ENCODE measurements at regions not wholly inside any gene's neighbourhood (a gene's known extent, or its start where the extent isn't known, plus 50 kb on each side); places are given as distances from the start of the nearest gene placed in this dataset.
"Not testable (repeated sequence)": the region's sequence is repeated elsewhere in the genome, so short reads cannot be mapped to it uniquely, and the experiment has no call there.

DNA sequence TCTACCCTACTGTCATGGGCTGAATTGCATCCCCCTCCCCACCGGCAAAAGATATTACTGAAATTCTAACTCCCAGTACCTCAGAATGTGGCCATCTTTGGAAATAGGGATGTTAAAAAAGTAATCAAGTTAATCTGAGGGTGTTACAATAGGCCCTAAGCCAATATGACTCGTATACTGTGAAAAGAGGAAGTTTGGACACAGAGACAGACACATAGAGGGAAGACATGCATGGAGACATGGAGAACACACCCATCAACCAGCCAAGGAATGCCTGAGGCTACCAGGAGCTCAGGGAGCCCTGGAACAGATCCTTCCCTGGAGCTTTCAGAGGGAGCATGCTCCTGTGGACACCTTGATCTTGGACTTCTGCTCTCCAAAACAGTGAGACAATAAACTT is 138.2 kb upstream of the ADO start:
- DNase-seq, result no peak

DNA sequence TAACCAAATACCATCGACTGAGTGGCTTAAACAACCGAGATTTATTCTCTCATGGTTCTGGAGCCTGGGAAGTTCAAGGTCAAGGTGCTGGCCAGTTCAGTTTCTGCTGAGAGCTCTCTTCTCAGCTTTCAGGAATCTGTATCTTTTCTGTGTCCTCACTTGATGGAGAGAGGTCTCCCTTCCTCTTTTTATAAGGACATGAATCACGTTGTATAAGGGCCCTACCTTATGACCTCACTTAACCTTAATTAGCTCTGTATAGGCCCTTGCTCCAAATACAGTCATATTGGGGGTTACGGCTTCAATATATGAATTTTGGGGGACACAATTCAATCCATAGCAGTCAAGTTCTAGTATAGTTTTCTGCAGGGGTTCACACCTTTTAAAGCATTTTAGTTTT is 135.2 kb upstream of the ADO start:
- DNase-seq, result no peak

DNA sequence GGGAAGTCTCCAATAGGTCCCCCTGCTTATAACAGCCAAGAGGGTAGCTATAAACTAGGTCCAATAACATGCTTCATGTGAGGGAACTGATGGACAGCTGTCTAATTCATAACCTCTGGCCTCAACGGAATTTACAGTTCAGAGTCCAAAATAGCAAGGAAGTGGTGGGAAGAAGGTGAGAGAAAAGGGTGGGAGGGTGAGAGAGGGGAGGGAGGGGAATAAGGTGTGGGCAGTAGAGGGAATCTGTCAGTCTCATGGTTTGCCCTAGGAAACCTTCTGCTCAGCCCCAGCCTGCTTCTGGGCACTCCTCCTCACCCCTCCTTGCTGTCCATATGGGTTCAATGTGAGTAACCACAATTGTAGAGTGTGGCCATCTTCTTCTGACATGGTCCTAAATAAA is 133.4 kb upstream of the ADO start:
- no peak for DNase-seq

DNA sequence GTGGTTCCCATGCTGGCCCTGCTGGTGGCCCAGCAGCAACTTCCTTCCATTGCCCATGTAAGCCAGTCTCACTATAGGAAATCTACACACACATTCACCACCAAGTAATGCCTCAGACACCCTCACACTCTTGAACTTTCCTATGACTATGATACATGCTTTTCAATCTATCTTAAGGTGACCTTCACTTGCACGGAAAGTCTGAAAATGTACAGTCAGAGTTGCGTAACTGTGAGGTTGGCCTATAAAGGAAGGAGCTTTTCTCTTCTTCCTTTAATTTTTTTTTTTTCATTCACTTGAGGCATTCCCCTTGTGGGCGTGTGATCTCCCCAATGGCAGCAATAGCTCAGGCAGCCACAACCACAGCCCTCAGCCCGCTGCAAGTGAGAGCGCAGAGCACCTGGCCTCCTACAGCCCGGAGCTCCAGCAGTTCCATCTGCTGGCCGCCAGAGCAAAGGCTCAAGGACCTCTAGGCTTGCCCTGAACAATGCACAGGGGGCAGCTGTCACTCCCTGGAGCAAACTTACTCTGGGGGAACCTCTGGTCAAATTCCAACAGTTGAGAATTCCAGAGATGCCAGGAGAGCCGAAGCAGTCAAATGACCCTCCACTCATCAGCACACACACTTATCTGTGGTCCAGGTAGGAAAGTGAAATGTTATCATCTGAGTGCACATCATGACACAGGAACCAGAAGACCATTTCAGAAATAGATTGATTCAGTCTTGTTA is 123.1 kb upstream of the ADO start:
- peak; percentile 73 to 83 for DNase-seq

DNA sequence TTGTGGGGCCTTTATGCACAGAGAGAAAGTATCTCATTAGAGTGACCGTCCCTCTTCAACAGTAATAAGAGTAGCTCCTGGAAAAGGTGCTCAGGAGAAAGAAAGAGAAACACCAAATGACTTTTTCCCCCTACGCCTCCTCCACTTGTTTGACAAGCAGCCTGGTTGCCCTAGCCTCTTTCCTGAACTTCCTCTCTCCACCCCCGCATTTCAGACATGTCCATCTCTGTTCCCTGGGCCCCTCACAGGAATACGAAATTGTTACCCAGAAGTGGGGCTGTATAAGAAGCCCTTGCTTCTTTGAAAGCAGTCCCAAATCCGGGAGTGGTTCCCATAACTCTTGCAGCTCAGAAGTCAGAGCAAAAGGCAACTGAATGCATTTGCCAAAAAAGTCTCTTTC is 119.6 kb upstream of the ADO start:
- DNase-seq, result no peak

DNA sequence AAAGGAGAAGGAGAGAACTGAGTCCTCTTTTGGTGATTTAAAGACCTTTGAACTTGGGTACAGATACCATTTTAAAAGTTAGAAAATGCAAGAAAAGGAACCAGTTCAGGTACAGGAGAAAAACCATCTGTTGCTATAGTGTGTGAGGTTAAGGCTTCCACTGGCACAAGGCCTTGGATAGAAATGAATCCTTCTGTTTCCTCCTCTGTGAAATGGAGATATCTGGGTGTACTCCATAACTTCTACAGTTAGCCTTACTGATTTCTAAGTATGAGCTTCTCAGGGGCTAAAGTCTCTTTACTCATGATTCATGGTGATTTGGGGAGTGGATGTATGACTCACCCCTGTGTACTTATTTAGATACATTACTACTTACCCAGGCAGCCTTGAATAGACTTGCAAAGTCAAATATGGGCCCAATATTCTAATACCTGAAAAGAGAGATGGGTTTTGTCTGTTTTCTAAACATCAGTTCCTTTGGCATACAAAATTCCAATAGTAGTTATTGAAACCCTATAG is 117.2 kb upstream of the ADO start:
- DNase-seq, result no peak

DNA sequence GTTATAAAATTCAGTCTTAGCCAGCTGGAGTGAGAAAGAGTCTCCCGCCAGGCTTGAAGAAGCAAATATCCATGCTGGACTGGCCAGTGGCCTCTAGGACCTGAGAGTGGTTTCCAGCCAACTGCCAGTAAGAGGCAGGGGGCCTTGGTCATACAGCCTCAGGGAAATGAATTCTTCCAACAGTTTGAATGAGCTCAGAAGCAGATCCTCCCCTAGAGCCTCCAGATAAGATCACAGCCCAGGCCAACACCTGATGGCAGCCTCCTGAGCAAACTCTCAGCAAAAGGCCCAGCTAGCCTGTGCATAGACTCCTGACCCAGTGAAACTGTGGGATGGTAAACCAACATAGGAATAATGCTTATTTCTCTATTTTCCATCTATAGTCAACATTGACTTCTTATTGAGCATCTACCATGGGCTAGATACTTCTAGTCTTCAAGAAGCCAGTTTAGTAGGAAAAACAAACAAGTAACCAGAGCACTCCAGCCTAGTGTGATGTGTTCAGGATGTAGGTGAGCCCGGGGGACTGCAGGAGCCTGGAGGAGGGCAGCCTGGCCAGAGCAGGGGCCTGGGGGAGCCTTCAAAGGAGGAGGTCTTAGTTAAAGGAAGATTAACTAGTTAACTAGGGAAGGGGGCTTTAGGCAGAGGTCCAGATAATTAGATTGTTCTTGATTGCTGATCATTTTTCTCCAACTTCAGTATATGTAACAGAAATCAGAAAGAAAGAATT is 115.4 kb upstream of the ADO start:
- DNase-seq, result no peak

DNA sequence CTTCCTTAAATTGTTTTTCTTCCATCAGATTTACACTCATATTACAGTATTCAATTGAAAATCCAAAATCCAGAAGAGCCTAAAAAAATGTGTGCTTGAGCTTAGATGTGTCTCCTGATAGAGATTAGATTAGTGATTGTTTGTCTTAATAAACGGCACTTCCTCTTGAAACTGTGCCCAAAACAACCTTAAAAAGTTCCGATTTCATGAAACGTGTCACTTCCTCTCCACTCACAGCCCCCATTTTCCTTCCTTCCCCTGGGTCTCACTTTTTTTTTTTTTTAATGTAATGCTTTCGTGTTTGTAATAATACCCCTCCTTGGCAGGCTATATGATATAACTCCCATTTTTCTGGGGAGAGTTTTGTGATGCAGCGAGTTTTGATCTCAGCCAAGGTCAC is 114.8 kb upstream of the ADO start:
- no peak for DNase-seq

DNA sequence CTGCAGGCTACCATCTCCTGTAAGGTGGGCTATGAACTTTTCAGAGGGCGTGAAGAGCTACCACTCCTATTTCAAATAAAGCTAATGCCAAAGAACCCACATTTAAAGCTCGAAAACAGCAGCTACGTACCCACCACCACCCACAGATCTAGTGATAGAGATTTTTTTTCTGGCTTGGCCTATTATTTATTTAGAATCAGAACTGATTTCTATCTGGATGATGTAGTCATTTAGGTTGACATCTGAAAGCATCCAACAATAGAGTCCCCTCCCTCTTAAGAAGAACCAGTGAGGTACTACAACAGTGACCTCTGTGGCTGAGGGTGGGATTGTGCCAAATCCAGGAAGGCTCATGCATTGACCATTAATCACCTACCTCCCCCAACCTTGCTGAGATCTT is 113.8 kb upstream of the ADO start:
- no peak for DNase-seq

DNA sequence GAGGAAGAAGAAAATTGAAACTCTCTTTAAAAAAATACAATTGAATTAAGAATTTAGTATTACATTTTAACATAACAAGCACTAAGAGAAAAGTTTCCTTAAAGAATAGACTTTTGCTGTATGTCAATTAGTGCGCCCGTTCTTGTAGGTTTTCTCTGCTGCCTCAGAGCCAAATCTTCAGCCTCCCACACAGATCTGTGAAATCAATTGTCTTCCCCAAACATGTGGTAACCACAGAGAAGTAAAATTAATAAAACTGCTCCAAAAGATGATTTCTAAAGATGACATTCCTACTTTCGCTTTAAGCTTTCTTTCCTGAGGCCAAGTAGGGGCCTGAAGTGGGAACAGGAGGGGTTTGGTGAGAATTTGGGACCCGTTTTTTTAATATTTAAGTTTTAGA is 113.2 kb upstream of the ADO start:
- no peak for DNase-seq

DNA sequence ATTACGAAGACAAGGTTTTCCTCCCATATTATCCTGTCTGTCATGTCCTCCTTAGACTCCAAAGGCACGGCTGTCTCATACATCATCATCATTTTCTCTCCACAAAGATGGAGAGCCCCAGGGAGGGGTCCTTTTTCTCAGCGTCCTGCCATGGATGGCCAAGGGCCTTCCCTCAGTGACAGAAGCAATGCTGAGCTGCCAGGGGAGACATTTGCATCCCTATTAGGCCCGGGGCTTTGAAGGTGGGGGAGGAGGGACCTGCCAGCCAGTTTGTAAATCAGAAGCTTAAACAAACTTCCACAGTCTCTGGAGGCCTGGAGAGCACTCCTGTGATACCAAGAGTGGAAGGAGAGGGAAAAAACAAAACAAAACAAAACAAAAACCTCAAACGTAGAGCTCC is 112.4 kb upstream of the ADO start:
- no peak for DNase-seq

DNA sequence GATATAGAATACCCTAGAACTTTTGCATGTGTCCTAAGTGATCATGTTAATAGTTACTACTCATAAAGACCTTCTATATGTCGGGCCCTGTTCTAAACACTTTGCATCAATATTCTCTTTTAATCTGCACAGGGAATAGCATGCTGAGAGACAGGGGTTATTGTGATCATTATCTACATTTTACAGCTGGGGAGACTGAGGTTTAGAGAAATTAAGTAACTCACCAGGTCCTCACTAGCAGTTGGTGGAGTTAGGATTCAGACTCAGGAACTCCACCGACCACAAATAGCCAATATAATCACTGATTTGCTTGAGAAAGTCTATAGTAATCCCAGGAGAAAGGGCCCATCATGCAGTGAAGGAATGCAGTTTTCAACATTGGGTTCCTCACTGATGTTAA is 111.2 kb upstream of the ADO start:
- no peak for DNase-seq

DNA sequence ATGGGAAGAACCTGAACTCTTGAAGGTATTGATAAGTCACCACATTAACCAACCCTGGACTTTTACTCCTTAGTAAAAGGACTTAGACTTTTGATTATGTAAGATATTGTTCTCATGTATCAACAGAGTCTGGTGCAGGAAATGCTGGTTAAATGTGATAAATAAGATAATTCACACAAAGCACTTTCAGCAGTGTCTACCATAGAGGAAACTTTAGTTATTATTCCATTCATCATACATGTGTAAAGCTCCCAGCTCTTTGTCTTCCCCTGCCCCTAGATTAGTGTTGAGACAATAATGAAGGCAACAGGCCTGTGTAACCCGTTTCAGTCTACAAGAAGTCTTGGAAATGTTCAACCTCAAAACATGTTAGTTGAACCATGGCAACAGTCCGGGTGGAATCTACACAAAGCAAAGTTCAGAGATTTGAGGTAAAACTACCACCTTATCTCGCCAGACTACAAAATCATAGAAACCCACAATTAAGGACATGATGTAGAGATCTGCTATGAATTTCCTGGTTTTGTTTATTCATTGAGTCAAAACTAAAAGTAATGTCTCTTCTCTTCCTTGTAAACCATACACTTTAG is 109.9 kb upstream of the ADO start:
- DNase-seq, result no peak

DNA sequence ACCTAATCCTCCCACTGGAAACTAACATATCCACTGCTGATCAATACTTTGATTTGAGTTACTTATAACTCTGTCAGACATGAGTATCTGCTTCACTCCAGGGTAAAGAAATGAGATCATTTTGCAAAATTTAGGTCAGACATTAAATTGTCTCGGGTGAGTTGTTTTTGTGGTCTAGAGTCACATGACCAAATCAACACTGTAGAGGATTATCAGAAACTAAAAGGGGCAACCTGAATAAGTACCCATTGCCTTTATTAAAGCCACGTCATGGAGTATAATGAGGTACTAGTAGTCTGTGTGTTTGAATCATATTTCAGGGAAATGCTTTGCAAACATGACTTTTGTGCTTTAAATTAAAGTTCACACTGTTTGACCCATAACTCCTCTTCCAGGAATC is 107.7 kb upstream of the ADO start:
- no peak for DNase-seq

DNA sequence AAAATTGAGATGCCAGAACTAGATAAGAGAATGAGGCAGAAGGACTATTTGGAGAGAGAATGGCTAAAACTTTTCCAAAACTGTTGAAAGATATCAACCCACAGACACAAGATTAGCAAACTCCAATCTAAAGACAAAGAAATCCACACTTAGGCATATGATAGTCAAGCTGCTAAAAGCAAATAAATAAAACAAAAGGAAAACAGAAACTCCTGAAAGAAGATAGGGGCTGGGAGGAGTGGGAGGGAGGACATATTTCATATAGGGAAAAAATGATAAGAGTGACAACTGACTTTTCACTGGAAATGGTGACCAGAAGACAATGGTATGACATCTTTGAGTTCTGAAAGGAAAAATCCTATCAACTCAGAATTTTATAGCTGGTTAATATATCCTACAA is 105.4 kb upstream of the ADO start:
- no peak for DNase-seq

DNA sequence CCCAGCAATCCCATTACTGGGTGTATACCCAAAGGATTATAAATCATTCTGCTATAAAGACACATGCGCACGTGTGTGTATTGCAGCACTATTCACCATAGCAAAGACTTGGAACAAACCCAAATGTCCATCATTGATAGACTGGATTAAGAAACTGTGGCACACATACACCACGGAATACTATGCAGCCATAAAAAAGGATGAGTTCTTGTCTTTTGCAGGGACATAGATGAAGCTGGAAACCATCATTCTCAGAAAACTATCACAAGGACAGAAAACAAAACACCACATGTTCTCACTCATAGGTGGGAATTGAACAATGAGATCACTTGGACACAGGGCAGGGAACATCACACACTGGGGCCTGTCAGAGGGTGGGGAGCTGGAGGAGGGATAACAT is 100.4 kb upstream of the ADO start:
- not testable (repeated sequence) for DNase-seq

DNA sequence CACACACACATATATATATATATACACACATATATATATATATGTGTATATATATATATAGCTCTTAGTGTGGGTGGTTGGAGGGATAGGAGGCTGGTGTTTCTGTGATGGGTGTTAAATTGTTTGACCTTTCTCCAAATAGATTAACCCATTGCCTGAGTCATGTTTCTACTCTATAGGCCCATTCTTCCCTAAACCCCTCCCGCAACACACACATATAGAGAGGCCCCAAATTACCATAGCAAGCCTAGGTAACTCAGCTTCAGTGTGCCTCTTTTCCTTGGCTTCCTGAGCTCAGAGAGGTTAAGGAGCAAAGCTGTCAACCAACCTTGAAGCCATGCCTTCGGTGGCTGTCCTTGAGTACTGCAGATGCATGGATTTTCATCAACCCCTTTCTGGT is 98.7 kb upstream of the ADO start:
- no peak for DNase-seq

DNA sequence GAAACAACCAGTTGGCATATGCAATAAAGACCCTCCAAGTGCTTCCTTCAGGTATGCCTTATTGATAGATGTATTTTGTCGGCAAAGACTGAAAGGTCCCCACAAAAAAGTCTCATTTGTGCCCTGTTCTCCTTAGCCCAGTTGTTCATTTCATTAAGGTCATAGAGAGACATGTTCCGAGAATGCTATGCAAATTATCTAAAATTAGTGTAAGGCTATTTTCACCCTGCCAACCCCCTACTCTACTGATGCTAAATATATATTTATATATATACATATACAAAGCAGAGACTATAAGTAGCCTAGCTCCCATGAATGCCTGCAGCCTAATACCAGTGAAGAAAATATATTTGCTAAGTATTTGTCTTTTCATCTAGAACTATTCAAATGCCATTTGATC is 96.7 kb upstream of the ADO start:
- no peak for DNase-seq

DNA sequence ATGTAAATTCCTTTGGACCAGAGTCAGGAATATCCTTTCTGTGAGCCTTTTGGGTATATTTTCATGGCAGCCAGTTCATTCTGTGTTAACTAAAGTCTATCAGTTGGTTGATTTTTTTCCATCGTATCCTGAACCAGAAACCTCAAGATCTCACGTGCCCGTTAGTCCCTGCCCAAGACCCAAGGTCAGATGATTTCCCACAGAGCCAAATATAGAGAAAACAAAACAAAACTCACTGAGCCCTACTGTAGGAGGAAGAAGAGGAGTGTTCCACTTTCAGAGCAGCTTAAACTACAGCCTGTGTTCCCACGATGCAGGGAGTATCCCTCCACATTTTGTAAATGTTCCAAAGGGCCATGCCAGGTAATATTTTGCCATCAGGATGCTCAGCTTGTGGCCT is 96.0 kb upstream of the ADO start:
- no peak for DNase-seq

DNA sequence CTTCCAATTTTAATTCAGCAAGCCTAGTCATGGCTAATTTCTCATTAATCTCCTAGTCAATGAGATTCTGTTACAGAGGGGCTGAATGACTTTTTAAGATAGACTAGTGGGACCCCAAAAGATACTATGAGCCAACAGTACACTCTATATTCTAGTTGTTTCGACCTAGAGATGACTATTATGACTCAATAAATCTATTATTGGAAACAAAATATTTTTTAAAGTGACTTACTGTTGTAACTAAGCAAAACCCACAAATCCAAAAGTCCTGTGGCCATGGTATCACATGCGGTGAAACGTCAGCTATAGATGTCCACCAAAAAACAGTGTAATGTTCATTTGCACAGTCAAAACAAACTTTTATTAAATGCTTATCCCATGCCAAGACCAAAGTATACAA is 95.3 kb upstream of the ADO start:
- DNase-seq, result no peak

DNA sequence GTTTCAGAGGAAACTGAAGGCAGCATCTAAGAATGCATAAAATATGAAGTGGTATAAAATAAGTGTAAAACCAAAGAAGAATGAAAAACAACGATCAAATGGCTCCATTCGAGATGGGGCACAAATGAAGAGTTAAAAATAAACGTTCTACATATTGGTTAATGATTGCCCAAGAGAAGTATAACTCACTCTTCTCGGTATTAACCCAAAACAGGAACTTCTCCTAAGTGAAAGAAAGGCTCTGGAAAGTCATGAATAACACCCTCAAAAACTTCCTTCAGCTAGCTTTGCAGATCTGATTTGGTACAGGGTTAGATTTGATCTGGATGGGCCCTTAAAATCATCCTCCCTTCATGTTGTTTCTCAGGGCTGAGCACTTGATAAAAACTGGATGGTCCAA is 94.3 kb upstream of the ADO start:
- DNase-seq, result no peak

DNA sequence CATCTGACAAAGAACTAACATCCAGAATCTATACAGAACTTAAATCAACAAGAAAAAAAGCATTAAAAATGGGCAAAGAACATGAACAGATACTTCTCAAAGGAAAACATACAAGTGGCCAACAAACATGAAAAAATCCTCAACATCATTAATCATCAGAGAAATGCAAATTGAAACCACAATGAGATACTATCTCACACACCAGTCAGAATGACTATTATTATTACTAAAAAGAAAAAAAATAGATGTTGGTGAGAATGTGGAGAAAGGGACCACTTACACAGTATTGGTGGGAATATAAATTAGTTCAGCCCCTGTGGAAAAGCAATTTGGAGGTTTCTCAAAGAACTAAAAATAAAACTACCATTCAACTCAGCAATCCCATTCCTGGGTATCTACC is 89.1 kb upstream of the ADO start:
- no peak for DNase-seq

DNA sequence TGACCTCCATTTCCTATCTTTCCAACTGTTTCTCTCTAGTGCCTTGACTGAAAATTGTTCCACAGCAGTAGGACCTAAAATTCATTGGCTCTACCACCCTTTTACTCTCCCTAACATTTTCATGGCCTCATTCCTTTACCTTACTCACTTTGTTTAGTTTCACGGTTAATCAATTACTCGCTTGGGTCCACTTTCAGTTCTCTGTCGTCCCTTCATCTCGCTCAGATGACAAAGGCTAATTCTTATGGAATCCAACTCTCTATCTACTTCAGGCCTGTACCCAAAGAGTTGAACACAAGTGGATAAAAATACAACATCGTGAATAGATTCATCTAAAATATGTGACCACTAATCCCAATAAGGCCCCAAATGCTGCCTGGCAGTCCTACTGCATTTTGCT is 85.9 kb upstream of the ADO start:
- DNase-seq, result no peak

DNA sequence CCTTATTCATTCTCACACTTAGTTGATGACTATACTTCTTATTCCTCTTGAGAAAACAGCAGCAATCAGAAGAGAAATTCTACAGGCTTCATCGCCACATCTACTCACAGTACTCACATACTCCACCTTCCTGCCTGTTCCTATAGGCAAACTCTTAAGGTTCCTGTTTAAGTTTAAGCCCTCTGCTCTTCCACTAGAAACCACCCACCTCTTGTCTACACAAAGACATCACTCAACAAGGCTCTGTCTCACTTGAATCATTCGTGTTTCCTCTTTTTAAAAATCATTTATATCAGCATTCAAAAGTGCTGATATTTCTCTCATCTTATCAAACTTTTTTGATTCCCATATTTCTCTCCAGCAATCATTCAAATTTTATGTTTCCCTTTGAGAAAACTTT is 85.5 kb upstream of the ADO start:
- DNase-seq, result no peak

All from activated CD4-positive, alpha-beta T cell treated with anti-CD3 and anti-CD28 coated beads for 4 hours (primary cell).